T-helper 1 cell treated with Interleukin-12 subunit alpha and Interleukin-12 subunit beta and Interleukin-4 antibody, amounts not matched to agents 30 μg/mL and 1 μg/mL, for 36 hours (primary cell): ENCODE measurements at regions not wholly inside any gene's neighbourhood (a gene's known extent, or its start where the extent isn't known, plus 50 kb on each side); places are given as distances from the start of the nearest gene placed in this dataset.
"Not testable (repeated sequence)": the region's sequence is repeated elsewhere in the genome, so short reads cannot be mapped to it uniquely, and the experiment has no call there.

ENCODE experiments used
- H3K27ac Mint-ChIP-seq: one replicate; pipeline ENCODE4 v1.8.0; 2021; ENCODE audit warnings: mild to moderate bottlenecking, mixed read lengths
- H3K27me3 Mint-ChIP-seq: one replicate; pipeline ENCODE4 v1.8.0; 2021; ENCODE audit warnings: low read depth, mixed read lengths
- H3K36me3 Mint-ChIP-seq: one replicate; pipeline ENCODE4 v1.8.0; 2021; ENCODE audit warnings: low read depth, mixed read lengths
- H3K4me1 Mint-ChIP-seq: one replicate; pipeline ENCODE4 v1.8.0; 2021; ENCODE audit warnings: low read depth, mixed read lengths
- H3K4me3 Mint-ChIP-seq: one replicate; pipeline ENCODE4 v1.8.0; 2021; ENCODE audit warnings: mild to moderate bottlenecking, moderate library complexity, mixed read lengths
- H3K9me3 Mint-ChIP-seq: one replicate; pipeline ENCODE4 v1.8.0; 2021; ENCODE audit warnings: mixed read lengths

DNA sequence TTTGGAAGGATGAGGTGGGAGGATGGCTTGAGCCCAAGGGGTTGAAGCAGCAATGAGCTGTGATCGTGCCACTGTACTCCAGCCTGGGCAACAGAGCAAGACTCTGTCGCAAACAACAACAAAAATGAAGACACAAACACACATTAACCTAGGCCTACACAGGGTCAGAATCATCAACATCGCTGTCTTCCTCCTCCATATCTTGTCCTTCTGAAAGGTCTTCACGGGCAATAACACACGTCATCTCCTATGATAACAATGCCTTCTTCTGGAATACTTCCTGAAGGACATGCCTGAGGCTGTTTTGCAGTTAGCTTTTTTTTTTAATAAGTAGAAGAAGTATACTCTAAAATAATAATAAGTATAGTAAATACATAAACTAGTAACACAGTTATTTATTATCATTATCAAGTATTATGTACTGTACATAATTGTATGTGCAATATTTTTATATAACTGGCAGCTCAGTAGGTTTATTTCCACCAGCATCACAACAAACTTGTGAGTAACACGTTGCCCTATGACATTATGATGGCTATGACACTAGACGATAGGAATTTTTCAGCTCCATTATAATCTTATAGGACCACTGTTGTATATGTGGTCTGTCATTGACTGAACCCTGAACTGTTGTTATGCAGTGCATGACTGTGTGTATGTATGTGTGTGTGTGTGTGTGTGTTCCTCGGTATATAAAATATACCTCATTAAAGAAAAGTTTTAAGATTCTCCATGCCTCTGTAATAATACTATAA is 69.2 kb upstream of the MAML3 start:
- no peaks in the 10 kb centered on the region for H3K36me3 Mint-ChIP-seq
- H3K4me1 Mint-ChIP-seq: no peaks in the 10 kb centered on the region
- no peak overlapping the region for H3K27ac Mint-ChIP-seq
- H3K27me3 Mint-ChIP-seq: peaks cover 26% of the 10 kb centered on the region
- H3K4me3 Mint-ChIP-seq: no peak overlapping the region
- H3K9me3 Mint-ChIP-seq: no peaks in the 10 kb centered on the region

DNA sequence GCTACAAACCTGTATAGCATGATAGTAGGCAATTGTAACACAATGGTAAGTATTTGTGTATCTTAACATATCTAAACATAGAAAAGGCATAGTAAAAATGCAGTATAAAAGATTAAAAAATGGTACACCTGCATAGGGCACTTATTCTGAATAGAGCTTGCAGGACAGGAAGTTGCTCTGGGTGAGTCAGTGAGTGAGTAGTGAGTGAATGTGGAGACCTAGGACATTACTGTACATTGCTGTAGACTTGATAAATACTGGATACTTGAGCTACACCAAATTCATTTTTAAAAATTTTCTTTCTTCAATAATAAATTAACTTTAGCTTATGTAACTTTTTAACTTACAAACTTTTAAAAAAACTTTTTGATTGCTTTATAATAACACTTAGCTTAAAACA is 68.2 kb upstream of the MAML3 start:
- Mint-ChIP-seq H3K27ac (no peak overlapping the region), H3K9me3 (no peaks in the 10 kb centered on the region), H3K27me3 (peaks cover 17% of the 10 kb centered on the region), H3K36me3 (no peaks in the 10 kb centered on the region), H3K4me1 (no peaks in the 10 kb centered on the region), H3K4me3 (no peak overlapping the region)

GRCh38 chr4:140220058-140220457 is 66.1 kb upstream of the MAML3 start:
- H3K9me3 Mint-ChIP-seq: no peaks in the 10 kb centered on the region
- no peaks in the 10 kb centered on the region for H3K36me3 Mint-ChIP-seq
- H3K4me1 Mint-ChIP-seq: no peaks in the 10 kb centered on the region
- no peak overlapping the region for H3K27ac Mint-ChIP-seq
- H3K27me3 Mint-ChIP-seq: peaks cover 11% of the 10 kb centered on the region
- H3K4me3 Mint-ChIP-seq: no peak overlapping the region

DNA sequence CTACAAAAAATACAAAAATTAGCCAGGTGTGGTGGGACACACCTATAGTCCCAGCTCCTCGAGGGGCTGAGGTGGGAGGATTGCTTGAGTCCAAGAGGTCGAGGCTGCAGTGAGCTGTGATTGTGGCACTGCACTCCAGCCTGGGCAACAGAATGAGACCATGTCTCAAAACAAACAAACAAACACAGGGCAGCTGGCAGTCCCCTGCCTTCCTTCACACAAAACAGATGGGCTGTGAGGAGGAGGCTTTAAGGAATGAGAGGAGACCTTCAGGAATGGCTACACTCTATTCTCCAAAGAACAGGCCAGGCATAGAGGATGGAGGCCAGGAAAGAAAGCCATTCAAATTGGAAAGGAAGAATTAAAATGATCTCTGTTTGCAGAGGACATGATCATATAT is 65.6 kb upstream of the MAML3 start:
- H3K27me3 Mint-ChIP-seq: peaks cover 16% of the 10 kb centered on the region
- no peak overlapping the region for H3K27ac Mint-ChIP-seq
- no peaks in the 10 kb centered on the region for H3K36me3 Mint-ChIP-seq
- no peaks in the 10 kb centered on the region for H3K9me3 Mint-ChIP-seq
- no peak overlapping the region for H3K4me3 Mint-ChIP-seq
- H3K4me1 Mint-ChIP-seq: no peaks in the 10 kb centered on the region

DNA sequence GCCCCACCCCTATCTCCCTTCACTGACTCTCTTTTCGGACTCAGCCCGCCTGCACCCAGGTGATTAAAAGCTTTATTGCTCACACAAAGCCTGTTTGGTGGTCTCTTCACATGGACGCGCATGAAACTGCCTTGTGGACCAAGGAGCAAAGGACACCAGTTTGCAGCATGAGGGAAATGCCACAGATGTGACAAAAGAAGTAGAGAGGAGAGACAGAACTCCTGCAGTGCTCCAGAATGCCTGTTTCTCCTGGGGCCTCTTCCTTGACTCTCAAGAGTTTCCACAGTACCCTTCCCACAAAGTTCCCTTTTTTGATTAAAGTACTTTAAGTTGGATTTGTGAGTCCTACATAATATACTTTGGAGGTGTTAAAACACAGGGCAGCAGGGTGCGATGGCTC is 65.1 kb upstream of the MAML3 start:
- H3K27me3 Mint-ChIP-seq: peaks cover 18% of the 10 kb centered on the region
- H3K4me1 Mint-ChIP-seq, H3K4me3 Mint-ChIP-seq, H3K27ac Mint-ChIP-seq, H3K36me3 Mint-ChIP-seq, H3K9me3 Mint-ChIP-seq: not testable (repeated sequence)

DNA sequence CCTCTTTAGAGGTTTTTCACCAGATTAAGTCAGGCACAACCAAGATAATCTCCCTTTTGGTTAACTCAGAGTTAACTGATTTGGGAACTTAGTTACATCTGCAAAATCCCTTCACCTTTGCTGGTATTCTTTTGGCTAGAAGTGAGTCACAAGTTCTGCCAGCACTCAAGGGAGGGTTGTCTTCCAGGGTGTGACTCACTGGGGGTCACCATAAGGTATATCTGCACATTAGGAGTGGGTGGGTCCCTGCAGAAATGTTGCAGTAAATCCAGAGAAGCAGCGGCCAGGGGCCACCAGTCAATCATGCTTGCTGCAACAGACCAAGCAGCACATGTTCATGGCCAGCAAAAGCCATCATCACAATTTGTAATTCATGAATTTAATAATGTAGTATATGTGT is 59.8 kb upstream of the MAML3 start:
- no peak overlapping the region for H3K4me3 Mint-ChIP-seq
- no peak overlapping the region for H3K27ac Mint-ChIP-seq
- H3K4me1 Mint-ChIP-seq: no peaks in the 10 kb centered on the region
- peaks cover 26% of the 10 kb centered on the region for H3K27me3 Mint-ChIP-seq
- H3K36me3 Mint-ChIP-seq: no peaks in the 10 kb centered on the region
- no peaks in the 10 kb centered on the region for H3K9me3 Mint-ChIP-seq

GRCh38 chr4:140213116-140213515 is 59.1 kb upstream of the MAML3 start:
- Mint-ChIP-seq H3K4me1 (no peaks in the 10 kb centered on the region), H3K27me3 (peaks cover 32% of the 10 kb centered on the region), H3K9me3 (no peaks in the 10 kb centered on the region), H3K36me3 (no peaks in the 10 kb centered on the region), H3K4me3 (no peak overlapping the region), H3K27ac (no peak overlapping the region)

- Mint-ChIP-seq H3K27ac (no peak overlapping the region), H3K27me3 (peaks cover 37% of the 10 kb centered on the region), H3K4me3 (no peak overlapping the region)
These were observed 58.7 kb upstream of the MAML3 start for GRCh38 chr4:140212646-140213045.

DNA sequence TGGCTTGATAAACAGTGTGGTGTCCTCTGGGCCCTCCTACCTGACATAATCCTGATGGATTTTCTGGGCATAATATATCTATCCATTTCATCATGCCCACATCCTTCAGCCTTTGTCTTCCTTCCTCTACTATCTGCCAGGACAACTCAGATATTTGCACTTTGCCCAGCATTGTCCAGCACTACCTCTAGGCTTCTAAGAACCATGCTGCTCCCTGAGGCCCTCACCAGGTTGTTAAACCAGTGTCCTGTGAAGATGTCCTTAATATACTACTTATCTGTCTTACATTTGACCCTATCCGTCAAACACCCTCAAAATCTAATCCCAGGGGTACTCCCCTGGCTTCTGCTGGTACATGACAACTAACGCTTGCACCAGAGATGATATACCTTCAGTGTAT is 58.2 kb upstream of the MAML3 start:
- Mint-ChIP-seq H3K27ac (no peak overlapping the region), H3K27me3 (peaks cover 41% of the 10 kb centered on the region), H3K4me3 (no peak overlapping the region), H3K4me1 (no peaks in the 10 kb centered on the region), H3K9me3 (no peaks in the 10 kb centered on the region), H3K36me3 (no peaks in the 10 kb centered on the region)

More at GRCh38 chr4:140212646-140213045, 58.7 kb upstream of the MAML3 start:
- Mint-ChIP-seq H3K36me3 (no peaks in the 10 kb centered on the region), H3K9me3 (no peaks in the 10 kb centered on the region), H3K4me1 (no peaks in the 10 kb centered on the region)

DNA sequence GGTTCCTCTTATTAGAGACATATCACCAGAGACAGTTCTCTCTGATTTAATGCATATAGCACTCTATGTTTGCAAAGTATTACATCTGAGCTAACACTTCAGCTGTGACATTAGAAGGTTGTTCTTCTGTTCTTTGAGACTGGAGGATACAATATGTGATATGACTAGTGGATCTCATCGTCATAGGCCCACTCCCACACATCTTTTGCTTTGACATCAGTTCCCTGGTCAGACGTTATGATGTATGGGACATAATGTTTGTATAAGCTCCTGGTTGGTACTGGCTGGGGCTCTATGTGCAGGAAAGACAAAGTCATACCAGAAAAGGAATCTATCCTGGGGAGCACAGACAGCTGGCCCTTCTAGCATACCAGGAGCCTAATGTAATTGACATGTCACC is 57.7 kb upstream of the MAML3 start:
- H3K27ac Mint-ChIP-seq: no peak overlapping the region
- peaks cover 43% of the 10 kb centered on the region for H3K27me3 Mint-ChIP-seq
- no peak overlapping the region for H3K4me3 Mint-ChIP-seq
- H3K36me3 Mint-ChIP-seq: no peaks in the 10 kb centered on the region
- no peaks in the 10 kb centered on the region for H3K4me1 Mint-ChIP-seq
- H3K9me3 Mint-ChIP-seq: no peaks in the 10 kb centered on the region

- no peaks in the 10 kb centered on the region for H3K4me1 Mint-ChIP-seq
- no peak overlapping the region for H3K27ac Mint-ChIP-seq
- H3K4me3 Mint-ChIP-seq: no peak overlapping the region
- H3K36me3 Mint-ChIP-seq: no peaks in the 10 kb centered on the region
- peaks cover 48% of the 10 kb centered on the region for H3K27me3 Mint-ChIP-seq
- no peaks in the 10 kb centered on the region for H3K9me3 Mint-ChIP-seq
These were observed 57.2 kb upstream of the MAML3 start for GRCh38 chr4:140211161-140211560.

GRCh38 chr4:140208921-140209320 is 54.9 kb upstream of the MAML3 start:
- Mint-ChIP-seq H3K27ac (no peak overlapping the region), H3K27me3 (peaks cover 51% of the 10 kb centered on the region), H3K9me3 (no peaks in the 10 kb centered on the region), H3K4me1 (no peaks in the 10 kb centered on the region), H3K4me3 (no peak overlapping the region), H3K36me3 (no peaks in the 10 kb centered on the region)
